ENCODE measurements at regions not wholly inside any gene's neighbourhood (a gene's known extent, or its start where the extent isn't known, plus 50 kb on each side); places are given as distances from the start of the nearest gene placed in this dataset.

DNA sequence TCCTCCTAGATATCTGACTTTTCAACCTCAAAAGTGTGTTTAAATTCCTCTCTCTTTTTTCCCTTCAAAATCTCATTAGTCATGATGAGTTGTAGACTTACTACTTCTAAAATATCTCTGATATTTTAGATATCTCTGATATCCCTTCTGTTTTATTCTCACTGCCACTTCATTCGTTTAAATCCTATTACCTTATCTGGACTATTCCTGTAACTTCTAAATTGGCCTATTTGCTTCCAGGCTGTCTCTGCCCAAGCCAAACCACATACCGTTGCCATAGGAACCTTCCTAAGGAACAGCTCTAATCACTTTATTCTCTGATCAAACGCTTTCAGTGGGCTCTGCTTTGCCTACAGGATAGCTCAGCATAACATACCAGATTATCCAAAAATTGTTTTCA is 333.1 kb upstream of the CHRM3 start:
- TF ChIP-seq, protein P1, sequence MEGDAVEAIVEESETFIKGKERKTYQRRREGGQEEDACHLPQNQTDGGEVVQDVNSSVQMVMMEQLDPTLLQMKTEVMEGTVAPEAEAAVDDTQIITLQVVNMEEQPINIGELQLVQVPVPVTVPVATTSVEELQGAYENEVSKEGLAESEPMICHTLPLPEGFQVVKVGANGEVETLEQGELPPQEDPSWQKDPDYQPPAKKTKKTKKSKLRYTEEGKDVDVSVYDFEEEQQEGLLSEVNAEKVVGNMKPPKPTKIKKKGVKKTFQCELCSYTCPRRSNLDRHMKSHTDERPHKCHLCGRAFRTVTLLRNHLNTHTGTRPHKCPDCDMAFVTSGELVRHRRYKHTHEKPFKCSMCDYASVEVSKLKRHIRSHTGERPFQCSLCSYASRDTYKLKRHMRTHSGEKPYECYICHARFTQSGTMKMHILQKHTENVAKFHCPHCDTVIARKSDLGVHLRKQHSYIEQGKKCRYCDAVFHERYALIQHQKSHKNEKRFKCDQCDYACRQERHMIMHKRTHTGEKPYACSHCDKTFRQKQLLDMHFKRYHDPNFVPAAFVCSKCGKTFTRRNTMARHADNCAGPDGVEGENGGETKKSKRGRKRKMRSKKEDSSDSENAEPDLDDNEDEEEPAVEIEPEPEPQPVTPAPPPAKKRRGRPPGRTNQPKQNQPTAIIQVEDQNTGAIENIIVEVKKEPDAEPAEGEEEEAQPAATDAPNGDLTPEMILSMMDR (IDR thresholded peaks at IDR 0.05), result no peak
- no peak for TF ChIP-seq POLR2A (IDR thresholded peaks at IDR 0.05)

All from adrenal gland (tissue), 5 donors.